ENCODE measurements at regions not wholly inside any gene's neighbourhood (a gene's known extent, or its start where the extent isn't known, plus 50 kb on each side); places are given as distances from the start of the nearest gene placed in this dataset.
A peak's percentile ranks its signal among the peaks of the same experiment; 100 is the strongest.
"Not testable (repeated sequence)": the region's sequence is repeated elsewhere in the genome, so short reads cannot be mapped to it uniquely, and the experiment has no call there.

GRCh38 chr2:138373993-138374408, 127.6 kb upstream of the SPOPL start:
- DNase-seq: peak in 2 of 56 donors; percentile 3 to 18

- no peak for DNase-seq
These were observed 120.2 kb upstream of the SPOPL start for GRCh38 chr2:138381373-138381772.

- DNase-seq: no peak
These were observed 118.9 kb upstream of the SPOPL start for GRCh38 chr2:138382672-138383071.

GRCh38 chr2:138386191-138386590, 115.4 kb upstream of the SPOPL start:
- DNase-seq: not testable (repeated sequence)

- no peak for DNase-seq
These were observed 112.5 kb upstream of the SPOPL start for GRCh38 chr2:138389063-138389462.

- DNase-seq: no peak
These were observed 111.1 kb upstream of the SPOPL start for GRCh38 chr2:138390316-138390945.

GRCh38 chr2:138391946-138392345, 109.6 kb upstream of the SPOPL start:
- DNase-seq: no peak

- no peak for DNase-seq
These were observed 105.8 kb upstream of the SPOPL start for GRCh38 chr2:138395565-138396306.

- DNase-seq: no peak
These were observed 104.7 kb upstream of the SPOPL start for GRCh38 chr2:138396843-138397242.

- DNase-seq: no peak
These were observed 98.1 kb upstream of the SPOPL start for GRCh38 chr2:138403431-138403927.

- no peak for DNase-seq
These were observed 87.6 kb upstream of the SPOPL start for GRCh38 chr2:138414014-138414413.

- DNase-seq: no peak
These were observed 85.6 kb upstream of the SPOPL start for GRCh38 chr2:138415985-138416384.

- DNase-seq: no peak
These were observed 83.1 kb upstream of the SPOPL start for GRCh38 chr2:138418453-138418852.

GRCh38 chr2:138421315-138421970, 80.1 kb upstream of the SPOPL start:
- no peak for DNase-seq

GRCh38 chr2:138421971-138422335, 79.6 kb upstream of the SPOPL start:
- no peak for DNase-seq

GRCh38 chr2:138423198-138423597, 78.4 kb upstream of the SPOPL start:
- DNase-seq: no peak

GRCh38 chr2:138423745-138424144, 77.8 kb upstream of the SPOPL start:
- no peak for DNase-seq

GRCh38 chr2:138424436-138425140, 77.0 kb upstream of the SPOPL start:
- no peak for DNase-seq

GRCh38 chr2:138426116-138426515, 75.5 kb upstream of the SPOPL start:
- not testable (repeated sequence) for DNase-seq

- no peak for DNase-seq
These were observed 72.7 kb upstream of the SPOPL start for GRCh38 chr2:138428710-138429440.

GRCh38 chr2:138430181-138430580, 71.4 kb upstream of the SPOPL start:
- DNase-seq: no peak

Measured in nucleus accumbens (tissue), 56 donors.